Duodenal mucosa (tissue), 2 donors: ENCODE measurements at regions not wholly inside any gene's neighbourhood (a gene's known extent, or its start where the extent isn't known, plus 50 kb on each side); places are given as distances from the start of the nearest gene placed in this dataset.
"Not testable (repeated sequence)": the region's sequence is repeated elsewhere in the genome, so short reads cannot be mapped to it uniquely, and the experiment has no call there.

ENCODE experiments used
- H3K27ac ChIP-seq: one replicate; pipeline ENCODE4 v1.7.0; 2013; ENCODE audit warnings: low read depth, low read length
- H3K27me3 ChIP-seq, 2 donors: one replicate each; pipeline ENCODE4 v1.7.0; 2013; ENCODE audit warnings: low read length in 2 of 2, control low read depth in 1 of 2; ENCODE audit not compliant: insufficient read depth in 2 of 2, control insufficient read depth in 1 of 2
- H3K36me3 ChIP-seq, 2 donors: one replicate each; pipeline ENCODE4 v1.7.0; 2013; ENCODE audit warnings: low read length in 2 of 2, control low read depth in 1 of 2; ENCODE audit not compliant: insufficient read depth in 2 of 2, control insufficient read depth in 1 of 2
- H3K4me1 ChIP-seq, 2 donors: one replicate each; pipeline ENCODE4 v1.7.0; 2013; ENCODE audit warnings: low read length in 2 of 2, control low read depth in 1 of 2; ENCODE audit not compliant: insufficient read depth in 2 of 2, control insufficient read depth in 1 of 2
- H3K4me3 ChIP-seq, 2 donors: one replicate each; pipeline ENCODE4 v1.7.0; 2013; ENCODE audit warnings: low read length in 2 of 2, low read depth in 1 of 2
- H3K9ac ChIP-seq, 2 donors: one replicate each; pipeline ENCODE4 v1.7.0; 2013; ENCODE audit warnings: low read length in 2 of 2, low read depth in 1 of 2
- H3K9me3 ChIP-seq, 2 donors: one replicate each; pipeline ENCODE4 v1.7.0; 2013; ENCODE audit warnings: low read length in 2 of 2, control low read depth in 1 of 2; ENCODE audit not compliant: control insufficient read depth in 1 of 2

DNA sequence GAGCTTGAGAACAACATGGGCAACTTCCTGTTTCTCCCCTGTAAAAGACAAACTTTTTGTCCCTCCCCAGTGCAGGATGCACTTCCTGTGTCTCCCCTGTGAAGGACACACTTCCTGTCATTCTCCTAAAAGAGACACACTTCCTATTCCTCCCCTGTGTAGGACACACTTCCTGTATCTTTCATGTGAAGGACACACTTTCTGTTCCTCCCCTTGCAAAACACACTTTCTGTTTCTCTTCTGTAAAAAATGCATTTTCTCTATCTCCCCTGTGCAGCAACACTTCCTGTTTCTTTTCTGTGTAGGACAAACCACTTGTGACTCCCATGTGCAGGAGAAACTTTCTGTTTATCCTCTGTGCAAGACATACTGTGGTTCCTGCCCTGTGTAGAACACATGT, 488.6 kb upstream of the USP9Y start:
- Histone ChIP-seq H3K4me1 (no peaks in the 10 kb centered on the region), H3K27ac (no peak overlapping the region), H3K4me3 (no peak overlapping the region), H3K9ac (no peak overlapping the region), H3K27me3 (no peaks in the 10 kb centered on the region), H3K9me3 (peaks cover 18 to 24% of the 10 kb centered on the region in 2 donors), H3K36me3 (no peaks in the 10 kb centered on the region)

DNA sequence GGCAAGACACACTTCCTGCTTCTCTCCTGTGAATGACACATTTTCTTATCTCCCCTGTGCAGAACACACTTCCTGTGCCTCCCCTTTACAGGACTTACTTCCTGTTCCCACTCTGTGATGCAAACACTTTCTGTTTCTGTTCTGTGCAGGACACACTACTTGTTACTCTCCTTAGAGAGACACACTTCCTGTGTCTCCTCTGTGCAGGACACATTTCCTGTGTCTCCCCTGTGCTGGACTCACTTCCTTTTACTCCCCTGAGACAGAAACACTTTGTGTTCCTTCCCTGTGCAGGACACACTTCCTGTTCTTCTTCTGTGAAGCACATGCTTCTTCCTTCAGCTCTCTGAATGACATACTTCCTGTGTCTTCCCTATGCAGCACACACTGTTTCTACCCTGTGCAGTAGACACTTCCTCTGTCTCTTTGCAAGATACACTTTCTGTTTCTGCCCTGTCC, 485.4 kb upstream of the USP9Y start:
- Histone ChIP-seq H3K9me3 (peaks cover 18 to 29% of the 10 kb centered on the region in 2 donors), H3K9ac (no peak overlapping the region), H3K27ac (no peak overlapping the region), H3K36me3 (no peaks in the 10 kb centered on the region), H3K27me3 (no peaks in the 10 kb centered on the region), H3K4me1 (no peaks in the 10 kb centered on the region), H3K4me3 (peak overlapping the region in 1 of 2 donors; percentile 32)

DNA sequence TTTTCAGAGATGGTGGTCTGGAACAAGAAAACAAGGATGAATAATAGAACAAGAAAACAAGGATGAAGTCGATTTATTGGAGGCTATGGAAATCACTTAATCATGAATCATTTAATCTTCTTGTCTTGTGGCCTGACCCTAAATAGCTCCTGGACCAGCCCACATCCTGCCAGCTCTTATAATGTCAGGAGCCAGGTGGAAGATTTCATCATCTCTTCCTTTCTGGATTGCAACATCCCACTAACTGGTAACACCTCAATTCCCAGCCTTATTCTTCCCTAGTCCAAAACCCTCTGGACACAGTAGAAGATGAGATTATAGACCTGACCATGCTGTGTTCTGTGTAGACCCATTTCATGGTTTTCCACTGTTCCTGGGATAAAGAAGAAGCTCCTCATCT, 470.1 kb upstream of the USP9Y start:
- no peaks in the 10 kb centered on the region for H3K27me3 ChIP-seq
- no peak overlapping the region for H3K4me3 ChIP-seq
- H3K27ac ChIP-seq = no peak overlapping the region
- H3K36me3 ChIP-seq = no peaks in the 10 kb centered on the region
- H3K9ac ChIP-seq = no peak overlapping the region
- H3K4me1 ChIP-seq = no peaks in the 10 kb centered on the region
- H3K9me3 ChIP-seq = no peaks in the 10 kb centered on the region

DNA sequence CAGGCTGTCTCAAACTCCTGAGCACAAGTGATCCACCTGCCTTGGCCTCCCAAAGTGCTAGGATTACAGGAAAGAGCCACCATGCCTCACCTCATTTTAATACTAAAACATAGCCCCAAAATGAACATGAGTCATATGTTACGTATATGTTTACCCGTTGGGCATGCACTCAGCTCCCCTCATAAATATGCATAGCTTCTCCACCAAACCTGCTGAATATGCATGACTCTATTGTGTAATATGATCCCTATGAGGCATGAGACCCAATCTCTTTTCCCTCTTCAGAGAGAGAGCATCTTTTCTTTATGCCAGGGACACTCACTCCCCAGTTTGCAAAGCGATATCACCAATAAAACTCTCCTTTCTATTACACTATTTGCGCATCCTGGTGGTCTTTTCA, 464.6 kb upstream of the USP9Y start:
- H3K36me3 ChIP-seq = no peaks in the 10 kb centered on the region
- H3K4me3 ChIP-seq = no peak overlapping the region

DNA sequence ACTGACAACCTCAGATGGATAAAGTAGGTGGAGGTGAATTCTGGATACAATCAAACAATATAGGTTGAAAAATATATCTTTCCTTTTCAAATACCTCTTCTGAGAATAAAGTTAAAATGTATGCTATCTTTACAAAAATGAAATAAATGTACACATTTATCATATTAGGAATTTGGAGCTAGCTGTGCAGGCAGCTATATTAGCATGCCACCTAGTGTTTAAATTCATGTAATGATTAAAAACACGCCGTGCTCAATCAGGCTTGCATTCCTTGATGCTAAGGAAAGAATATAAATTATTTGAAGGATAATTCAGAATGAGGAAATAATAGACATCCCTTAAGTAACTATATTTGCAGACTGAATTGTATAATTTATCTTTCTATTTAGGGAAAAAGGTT, 460.7 kb upstream of the USP9Y start:
- H3K4me1 ChIP-seq, H3K4me3 ChIP-seq, H3K27ac ChIP-seq, H3K9me3 ChIP-seq, H3K27me3 ChIP-seq, H3K36me3 ChIP-seq, H3K9ac ChIP-seq: not testable (repeated sequence)

More for the DNA sequence above, 464.6 kb upstream of the USP9Y start:
- Histone ChIP-seq H3K4me1 (no peaks in the 10 kb centered on the region), H3K27me3 (no peaks in the 10 kb centered on the region), H3K9ac (no peak overlapping the region), H3K27ac (no peak overlapping the region), H3K9me3 (no peaks in the 10 kb centered on the region)

DNA sequence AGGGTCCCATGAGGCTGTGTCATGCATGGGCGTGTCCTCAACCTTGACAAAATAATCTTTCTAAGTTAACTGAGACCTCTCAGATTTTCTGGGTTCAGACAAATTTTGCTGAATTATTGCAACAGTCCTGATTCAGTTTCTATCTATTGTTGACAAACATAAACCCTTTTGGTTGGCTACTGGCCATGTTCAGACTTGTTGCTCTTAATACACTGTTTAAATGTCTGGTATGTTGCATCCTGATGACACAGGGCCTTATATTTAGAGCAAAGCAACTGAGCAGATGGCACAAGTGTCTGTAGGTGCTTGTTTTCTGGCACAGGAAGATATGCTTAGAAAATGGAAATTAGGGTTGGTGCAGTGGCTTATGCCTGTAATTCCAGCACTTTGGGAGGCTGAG, 456.9 kb upstream of the USP9Y start:
- no peaks in the 10 kb centered on the region for H3K27me3 ChIP-seq
- H3K4me3 ChIP-seq = no peak overlapping the region
- H3K9me3 ChIP-seq = no peaks in the 10 kb centered on the region
- no peaks in the 10 kb centered on the region for H3K4me1 ChIP-seq
- H3K27ac ChIP-seq = no peak overlapping the region
- H3K36me3 ChIP-seq = no peaks in the 10 kb centered on the region
- H3K9ac ChIP-seq = no peak overlapping the region

DNA sequence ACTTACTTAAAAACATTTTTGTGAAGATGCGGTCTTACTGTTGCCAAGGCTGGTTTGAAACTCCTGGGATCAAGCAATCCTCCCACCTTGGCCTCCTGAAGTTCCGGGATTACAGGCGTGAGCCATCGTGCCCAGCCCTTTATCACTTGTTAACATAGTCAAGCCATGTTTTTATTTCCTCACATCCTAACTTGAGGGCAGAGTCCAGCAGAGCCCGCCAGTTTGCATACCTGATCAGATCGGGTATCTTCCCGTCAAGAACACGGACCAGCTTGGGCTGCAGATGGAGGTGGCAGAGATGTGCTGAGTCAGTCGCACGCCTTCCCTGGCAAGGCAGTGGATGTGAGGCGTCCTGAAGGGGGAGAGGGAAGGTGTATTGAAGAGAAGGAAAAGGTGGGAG, 447.3 kb upstream of the USP9Y start:
- no peaks in the 10 kb centered on the region for H3K4me1 ChIP-seq
- no peak overlapping the region for H3K4me3 ChIP-seq
- no peaks in the 10 kb centered on the region for H3K36me3 ChIP-seq
- no peaks in the 10 kb centered on the region for H3K9me3 ChIP-seq
- no peak overlapping the region for H3K9ac ChIP-seq
- no peaks in the 10 kb centered on the region for H3K27me3 ChIP-seq
- no peak overlapping the region for H3K27ac ChIP-seq

DNA sequence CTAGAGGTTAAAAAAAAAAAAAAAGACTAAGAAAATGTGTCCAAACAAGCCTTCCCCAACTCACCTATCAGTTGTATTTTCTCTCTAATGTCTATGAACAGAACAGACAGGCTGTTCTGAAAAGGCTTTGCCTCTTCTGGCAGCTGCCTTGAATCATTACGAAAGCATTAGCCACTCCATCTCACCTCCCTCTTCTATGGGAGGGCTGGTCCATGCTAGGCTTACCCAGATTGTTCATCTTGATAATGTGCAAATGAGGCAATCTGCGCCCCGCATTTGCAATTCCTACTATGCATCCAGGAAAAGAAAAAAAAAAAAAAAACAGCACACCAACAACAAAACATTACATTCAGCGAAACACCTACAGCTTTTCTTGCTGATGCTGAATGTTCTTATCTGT, 429.9 kb upstream of the USP9Y start:
- no peak overlapping the region for H3K9ac ChIP-seq
- H3K4me3 ChIP-seq = no peak overlapping the region
- H3K4me1 ChIP-seq = no peaks in the 10 kb centered on the region
- H3K27ac ChIP-seq = no peak overlapping the region
- H3K27me3 ChIP-seq = no peaks in the 10 kb centered on the region
- no peaks in the 10 kb centered on the region for H3K36me3 ChIP-seq
- no peaks in the 10 kb centered on the region for H3K9me3 ChIP-seq

DNA sequence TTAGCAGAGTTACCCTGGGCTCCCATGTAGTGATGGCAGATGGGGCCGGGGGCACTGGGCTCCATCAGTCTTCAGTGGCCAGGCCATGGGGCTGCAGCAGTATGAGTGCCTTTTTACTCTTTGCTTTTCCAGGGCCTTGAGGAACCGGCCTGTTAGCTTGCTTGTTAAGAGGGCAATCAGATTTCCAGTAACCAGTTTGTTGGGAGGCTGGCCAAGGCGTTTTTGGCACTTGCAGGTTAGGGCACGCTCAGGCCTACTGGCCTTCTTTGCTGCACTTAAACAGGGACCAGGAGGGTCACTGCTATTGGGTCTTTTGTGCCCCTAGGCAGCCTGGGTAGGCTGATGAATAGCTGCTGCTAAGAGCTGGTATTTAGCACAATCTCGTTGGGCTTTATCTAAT, 415.4 kb upstream of the USP9Y start:
- H3K9ac ChIP-seq = no peak overlapping the region
- H3K4me3 ChIP-seq = no peak overlapping the region
- H3K9me3 ChIP-seq = no peaks in the 10 kb centered on the region
- H3K27ac ChIP-seq = no peak overlapping the region
- no peaks in the 10 kb centered on the region for H3K36me3 ChIP-seq
- no peaks in the 10 kb centered on the region for H3K27me3 ChIP-seq
- no peaks in the 10 kb centered on the region for H3K4me1 ChIP-seq

DNA sequence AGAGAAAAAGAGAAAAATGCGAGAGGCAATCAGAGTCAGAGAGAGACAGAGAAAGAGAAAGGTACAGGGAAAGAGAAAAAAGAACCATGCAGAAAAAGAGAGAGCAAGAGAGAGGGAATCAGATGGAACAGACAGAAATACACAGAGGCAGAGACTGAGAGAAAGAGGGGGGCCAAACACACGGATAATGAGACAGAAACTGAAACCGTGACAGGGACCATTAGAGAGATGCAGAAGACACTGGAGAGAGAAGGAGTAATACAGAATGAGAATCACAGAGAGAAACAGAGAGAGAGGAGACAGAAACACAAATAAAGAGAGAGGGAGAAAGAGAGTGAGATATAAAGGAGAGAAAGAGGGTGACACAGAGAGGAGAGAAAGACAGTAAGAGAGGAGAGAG, 412.1 kb upstream of the USP9Y start:
- Histone ChIP-seq H3K4me1 (no peaks in the 10 kb centered on the region), H3K4me3 (no peak overlapping the region), H3K27me3 (no peaks in the 10 kb centered on the region), H3K36me3 (no peaks in the 10 kb centered on the region), H3K9ac (no peak overlapping the region), H3K27ac (no peak overlapping the region), H3K9me3 (no peaks in the 10 kb centered on the region)

DNA sequence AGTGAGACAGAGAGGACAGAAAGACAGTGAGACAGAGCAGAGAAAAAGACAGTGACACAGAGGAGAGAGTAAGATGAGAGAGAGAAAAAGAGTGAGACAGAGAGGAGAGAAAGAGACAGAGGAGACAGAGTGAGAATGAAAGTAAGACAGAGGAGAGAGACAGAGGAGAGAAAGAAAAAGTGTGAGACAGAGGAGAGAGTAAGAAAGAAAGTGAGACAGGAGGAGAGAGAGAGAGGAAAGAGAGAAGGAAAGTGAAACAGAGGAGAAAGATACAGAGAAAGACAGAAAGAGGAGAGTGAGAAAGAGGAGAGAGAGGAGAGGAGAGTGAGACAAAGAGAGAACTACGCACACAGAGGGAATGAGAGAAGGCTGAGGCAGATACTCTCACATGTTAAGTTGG, 411.6 kb upstream of the USP9Y start:
- no peaks in the 10 kb centered on the region for H3K4me1 ChIP-seq
- no peak overlapping the region for H3K9ac ChIP-seq
- H3K4me3 ChIP-seq = no peak overlapping the region

More for the DNA sequence above, 411.6 kb upstream of the USP9Y start:
- no peaks in the 10 kb centered on the region for H3K27me3 ChIP-seq
- no peaks in the 10 kb centered on the region for H3K36me3 ChIP-seq
- H3K27ac ChIP-seq = no peak overlapping the region
- no peaks in the 10 kb centered on the region for H3K9me3 ChIP-seq
